GM18511 (cell line): ENCODE measurements at regions not wholly inside any gene's neighbourhood (a gene's known extent, or its start where the extent isn't known, plus 50 kb on each side); places are given as distances from the start of the nearest gene placed in this dataset.

Source experiments
- ATAC-seq: cut with Tn5 transposase; IDR thresholded peaks from one replicate; pipeline ENCODE4 v1.9.1; 2021; ENCODE audit warnings: mild to moderate bottlenecking, moderate library complexity; ENCODE audit not compliant: unreplicated experiment

GRCh38 chr3:66797889-66798560, 200.1 kb upstream of the KBTBD8 start:
- no peak for ATAC-seq

- ATAC-seq: no peak
Observed at GRCh38 chr3:66800941-66801545, 197.1 kb upstream of the KBTBD8 start.

- no peak for ATAC-seq
Observed at GRCh38 chr3:66803206-66803605, 194.9 kb upstream of the KBTBD8 start.

- no peak for ATAC-seq
Observed at GRCh38 chr3:66803721-66804695, 194.1 kb upstream of the KBTBD8 start.

- ATAC-seq: no peak
Observed at GRCh38 chr3:66808891-66809594, 189.1 kb upstream of the KBTBD8 start.

- ATAC-seq: no peak
Observed at GRCh38 chr3:66809595-66809958, 188.5 kb upstream of the KBTBD8 start.

- ATAC-seq: no peak
Observed at GRCh38 chr3:66812136-66812535, 186.0 kb upstream of the KBTBD8 start.

- ATAC-seq: no peak
Observed at GRCh38 chr3:66812741-66813140, 185.4 kb upstream of the KBTBD8 start.

- peak; percentile 87 for ATAC-seq
Observed at GRCh38 chr3:66816090-66816761, 181.9 kb upstream of the KBTBD8 start.

- ATAC-seq: no peak
Observed at GRCh38 chr3:66817951-66818557, 180.1 kb upstream of the KBTBD8 start.

- ATAC-seq: no peak
Observed at GRCh38 chr3:66819993-66820501, 178.1 kb upstream of the KBTBD8 start.

- peak; percentile 94 for ATAC-seq
Observed at GRCh38 chr3:66822186-66823008, 175.7 kb upstream of the KBTBD8 start.

GRCh38 chr3:66823009-66823397, 175.1 kb upstream of the KBTBD8 start:
- ATAC-seq: no peak

GRCh38 chr3:66823532-66823931, 174.6 kb upstream of the KBTBD8 start:
- no peak for ATAC-seq

- ATAC-seq: no peak
Observed at GRCh38 chr3:66825375-66825774, 172.7 kb upstream of the KBTBD8 start.

- no peak for ATAC-seq
Observed at GRCh38 chr3:66827726-66828125, 170.4 kb upstream of the KBTBD8 start.

GRCh38 chr3:66828303-66828702, 169.8 kb upstream of the KBTBD8 start:
- ATAC-seq: no peak

- no peak for ATAC-seq
Observed at GRCh38 chr3:66830301-66830700, 167.8 kb upstream of the KBTBD8 start.

GRCh38 chr3:66831931-66832330, 166.2 kb upstream of the KBTBD8 start:
- ATAC-seq: no peak
